MM.1S (cell line): ENCODE measurements at regions not wholly inside any gene's neighbourhood (a gene's known extent, or its start where the extent isn't known, plus 50 kb on each side); places are given as distances from the start of the nearest gene placed in this dataset.

Source experiments
- DNase-seq: peaks from one replicate; pipeline ENCODE4 v3.0.0-alpha.2; 2015
- H2AFZ ChIP-seq: fragments of 300-600 bp; sonication (generic); 2 replicates; pipeline ENCODE4 v1.6.0; 2016; ENCODE audit warnings: antibody characterized with exemption, low read length
- H3F3A ChIP-seq: fragments of 300-600 bp; sonication (generic); 2 replicates; pipeline ENCODE4 v1.6.1; 2016; ENCODE audit warnings: mild to moderate bottlenecking, antibody characterized with exemption, low read length, moderate library complexity, mixed read lengths; ENCODE audit not compliant: insufficient read depth
- H3K27ac ChIP-seq: fragments of 300-600 bp; sonication (generic); 2 replicates; pipeline ENCODE4 v1.5.1; 2016; ENCODE audit warnings: mild to moderate bottlenecking, low read length
- H3K27me3 ChIP-seq: fragments of 300-600 bp; sonication (generic); replicated peaks from 2 replicates; pipeline ENCODE4 v1.6.0; 2016; ENCODE audit warnings: low read length; ENCODE audit not compliant: insufficient read depth
- H3K36me3 ChIP-seq: fragments of 300-600 bp; sonication (generic); replicated peaks from 2 replicates; pipeline ENCODE4 v1.6.1; 2016; ENCODE audit warnings: mild to moderate bottlenecking, low read length, mixed read lengths; ENCODE audit not compliant: insufficient read depth
- H3K4me1 ChIP-seq: fragments of 300-600 bp; sonication (generic); 2 replicates; pipeline ENCODE4 v1.6.1; 2016; ENCODE audit warnings: low read length, mixed read lengths
- H3K4me2 ChIP-seq: fragments of 300-600 bp; sonication (generic); 2 replicates; pipeline ENCODE4 v1.6.0; 2016; ENCODE audit warnings: low read depth, low read length
- H3K4me3 ChIP-seq: fragments of 300-600 bp; sonication (generic); 2 replicates; pipeline ENCODE4 v1.5.1; 2016; ENCODE audit warnings: low read length, mixed read lengths
- H3K79me2 ChIP-seq: fragments of 300-600 bp; sonication (generic); 2 replicates; pipeline ENCODE4 v1.6.1; 2016; ENCODE audit warnings: mixed run types, low read length, mixed read lengths
- H3K9ac ChIP-seq: fragments of 300-600 bp; sonication (generic); 2 replicates; pipeline ENCODE4 v1.6.1; 2016; ENCODE audit warnings: low read length, mixed read lengths
- H3K9me2 ChIP-seq: fragments of 300-600 bp; sonication (generic); replicated peaks from 2 replicates; pipeline ENCODE4 v1.6.1; 2016; ENCODE audit warnings: mild to moderate bottlenecking, low read length, mixed read lengths; ENCODE audit not compliant: insufficient read depth
- H3K9me3 ChIP-seq: fragments of 300-600 bp; sonication (generic); replicated peaks from 2 replicates; pipeline ENCODE4 v1.6.1; 2016; ENCODE audit warnings: mild to moderate bottlenecking, low read length, mixed read lengths; ENCODE audit not compliant: insufficient read depth
- H4K20me1 ChIP-seq: fragments of 300-600 bp; sonication (generic); 2 replicates; pipeline ENCODE4 v1.6.1; 2016; ENCODE audit warnings: mild to moderate bottlenecking, low read length, moderate library complexity, mixed read lengths; ENCODE audit not compliant: insufficient read depth
- CTCF ChIP-seq: fragments of 300-600 bp; sonication (generic); IDR thresholded peaks from 2 replicates; pipeline ENCODE4 v1.5.1; 2016; ENCODE audit warnings: antibody characterized with exemption, low read length, mixed read lengths
- EZH2 ChIP-seq: fragments of 300-600 bp; sonication (generic); optimal IDR thresholded peaks from 2 replicates; pipeline ENCODE3; 2017; ENCODE audit warnings: low read depth, mild to moderate bottlenecking, antibody characterized with exemption, low read length, mixed read lengths
- EZH2phosphoT487 ChIP-seq: fragments of 300-600 bp; sonication (generic); IDR thresholded peaks from 2 replicates; pipeline ENCODE4 v1.6.1; 2018; ENCODE audit warnings: antibody characterized with exemption, low read length

- Histone ChIP-seq H3K79me2 (no peaks in the 10 kb centered on the region), H4K20me1 (no peaks in the 10 kb centered on the region), H3K9me3 (no peaks in the 10 kb centered on the region), H3K4me3 (no peak overlapping the region), H3K4me1 (no peaks in the 10 kb centered on the region), H3K36me3 (no peaks in the 10 kb centered on the region), H3K27ac (no peak overlapping the region), H3F3A (no peaks in the 10 kb centered on the region), H3K27me3 (no peaks in the 10 kb centered on the region), H3K9ac (no peak overlapping the region), H2AFZ (no peak overlapping the region), H3K4me2 (no peak overlapping the region), H3K9me2 (no peaks in the 10 kb centered on the region)
- no peak for DNase-seq
- no peak for TF ChIP-seq EZH2
- no peak for TF ChIP-seq CTCF
- TF ChIP-seq EZH2phosphoT487 = no peak
These were observed 79.5 kb upstream of the PALMD start for GRCh38 chr1:99566290-99567021.

GRCh38 chr1:99570486-99571089 lies 75.3 kb upstream of the PALMD start:
- H4K20me1 ChIP-seq = no peaks in the 10 kb centered on the region

DNA sequence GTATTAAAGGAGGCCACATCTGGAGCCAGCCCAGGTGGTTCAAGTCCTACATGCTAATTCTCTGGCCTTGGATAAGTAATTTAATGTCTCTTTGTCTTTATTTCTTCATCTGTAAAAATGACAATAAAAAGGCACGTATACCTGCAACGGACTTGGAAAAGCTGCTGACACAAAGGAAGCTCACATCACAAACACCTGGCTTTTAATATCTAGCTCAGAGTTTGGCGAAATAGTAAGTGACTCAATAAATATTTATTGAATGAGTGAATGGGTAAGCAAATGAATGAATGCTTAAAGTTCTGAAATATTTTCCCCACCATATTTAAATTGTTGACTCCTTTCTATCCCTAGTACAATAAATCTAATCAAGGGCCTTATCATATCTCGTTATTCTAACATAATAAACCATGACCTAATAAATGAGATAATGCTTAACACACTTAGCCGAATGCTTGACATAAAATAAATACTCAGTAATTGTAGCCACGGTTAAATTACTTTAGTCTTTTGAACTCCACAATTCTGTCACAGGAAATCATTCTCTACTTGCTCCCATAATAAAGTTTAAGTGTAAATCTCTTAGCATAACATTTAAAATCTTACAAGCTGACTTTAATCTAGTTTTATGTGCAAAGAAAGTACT lies 74.7 kb upstream of the PALMD start:
- no peaks in the 10 kb centered on the region for H3K4me1 ChIP-seq
- H4K20me1 ChIP-seq = no peaks in the 10 kb centered on the region
- no peak overlapping the region for H2AFZ ChIP-seq
- no peaks in the 10 kb centered on the region for H3K79me2 ChIP-seq
- H3K36me3 ChIP-seq = no peaks in the 10 kb centered on the region
- H3K27ac ChIP-seq = no peak overlapping the region
- no peak overlapping the region for H3K4me3 ChIP-seq
- DNase-seq = no peak
- H3K9me3 ChIP-seq = no peaks in the 10 kb centered on the region
- no peaks in the 10 kb centered on the region for H3K9me2 ChIP-seq
- H3K27me3 ChIP-seq = no peaks in the 10 kb centered on the region
- TF ChIP-seq EZH2phosphoT487 = no peak
- TF ChIP-seq EZH2 = no peak
- no peak for TF ChIP-seq CTCF
- no peaks in the 10 kb centered on the region for H3F3A ChIP-seq
- H3K4me2 ChIP-seq = no peak overlapping the region
- no peak overlapping the region for H3K9ac ChIP-seq

More at GRCh38 chr1:99570486-99571089, 75.3 kb upstream of the PALMD start:
- H3K27ac ChIP-seq = no peak overlapping the region
- H3K9ac ChIP-seq = no peak overlapping the region
- H3K4me2 ChIP-seq = no peak overlapping the region
- DNase-seq = no peak
- TF ChIP-seq CTCF (no peak), EZH2phosphoT487 (no peak), EZH2 (no peak)
- no peaks in the 10 kb centered on the region for H3K36me3 ChIP-seq
- H3K27me3 ChIP-seq = no peaks in the 10 kb centered on the region
- H3K4me3 ChIP-seq = no peak overlapping the region
- no peak overlapping the region for H2AFZ ChIP-seq
- H3K4me1 ChIP-seq = no peaks in the 10 kb centered on the region
- H3F3A ChIP-seq = no peaks in the 10 kb centered on the region
- H3K9me2 ChIP-seq = no peaks in the 10 kb centered on the region
- H3K9me3 ChIP-seq = no peaks in the 10 kb centered on the region
- H3K79me2 ChIP-seq = no peaks in the 10 kb centered on the region
